HCT116 (cell line): ENCODE measurements at regions not wholly inside any gene's neighbourhood (a gene's known extent, or its start where the extent isn't known, plus 50 kb on each side); places are given as distances from the start of the nearest gene placed in this dataset.

ENCODE experiments used
- ATAC-seq: fragments of 200-7000 bp; cut with Tn5 transposase; 2 replicates; pipeline ENCODE4 v1.9.1; 2020; ENCODE audit warnings: mild to moderate bottlenecking, moderate library complexity
- BruUV-seq: library from RNA; stranded (reverse); fragments of 400-500 nt; replicated peaks from 2 replicates; lab custom pipeline; 2021; lab: Mats Ljungman, UMichigan
- CTCF ChIA-PET: fragments of 300-600 bp; sonication (Branson Sonifier 250); formaldehyde crosslinking; loops from one replicate; lab custom pipeline; 2021; ENCODE audit warnings: antibody characterized with exemption; lab: Charles Lee
- POLR2A ChIA-PET: fragments of 300-600, 350-600 bp; sonication (Branson Sonifier 250); formaldehyde crosslinking; loops from one replicate; lab custom pipeline; 2021; ENCODE audit warnings: antibody characterized with exemption; lab: Charles Lee
- RAD21 ChIA-PET, 2 experiments: fragments of 300-600 bp; sonication (Branson Sonifier 250); formaldehyde crosslinking; loops; one replicate each; lab custom pipeline; 2023; ENCODE audit warnings: low total read pairs in 2 of 2; ENCODE audit not compliant: uncharacterized antibody in 2 of 2, unreplicated experiment in 2 of 2, low non-redundant PET in 1 of 2; lab: Charles Lee
- DNase-seq: peaks from one replicate; pipeline ENCODE4 v3.0.0-alpha.2; 2010; ENCODE audit warnings: low read depth, low spot score
- H2AFZ ChIP-seq: fragments of 200-600 bp; shearing (Covaris generic), sonication (generic); 2 replicates; pipeline ENCODE4 v1.6.1; 2017; ENCODE audit warnings: low read depth, mixed run types, mixed read lengths, antibody characterized with exemption, low read length; ENCODE audit not compliant: poor library complexity, severe bottlenecking
- H3K27ac ChIP-seq: 2 replicates; pipeline ENCODE4 v1.5.1; 2012; ENCODE audit warnings: low read depth, low read length
- H3K27me3 ChIP-seq: fragments of 200-600 bp; sonication (generic); 2 replicates; pipeline ENCODE4 v1.6.1; 2016; ENCODE audit warnings: mixed run types, low read length, mixed read lengths; ENCODE audit not compliant: insufficient read depth
- H3K36me3 ChIP-seq, 2 experiments: fragments of 200-500 bp in 1 of 2; fragments of 200-600 bp in 1 of 2; sonication (Bioruptor generic) in 1 of 2; sonication (generic) in 1 of 2; 2 replicates each; pipeline versions ENCODE4 v1.5.1 to v1.6.1; 2014 to 2016; ENCODE audit warnings: low read length in 2 of 2, inconsistent platforms in 1 of 2, mixed read lengths in 1 of 2, mixed run types in 1 of 2; ENCODE audit not compliant: insufficient read depth in 2 of 2, control insufficient read depth in 1 of 2
- H3K4me1 ChIP-seq, 2 experiments: fragments of 200-600 bp in 1 of 2; sonication (generic) in 1 of 2; 2 replicates each; pipeline versions ENCODE4 v1.5.1 to v1.6.1; 2012 to 2017; ENCODE audit warnings: low read length in 2 of 2, inconsistent platforms in 1 of 2, mild to moderate bottlenecking in 1 of 2, mixed read lengths in 1 of 2, mixed run types in 1 of 2, moderate library complexity in 1 of 2; ENCODE audit not compliant: insufficient read depth in 2 of 2, control insufficient read depth in 1 of 2
- H3K4me2 ChIP-seq: fragments of 200-600 bp; sonication (generic); 2 replicates; pipeline ENCODE4 v1.6.1; 2017; ENCODE audit warnings: mixed run types, low read length, mixed read lengths
- H3K4me3 ChIP-seq, 2 experiments: fragments of 200-600 bp in 1 of 2; sonication (generic) in 1 of 2; replicated peaks in 1 of 2; 2 replicates each; pipeline ENCODE4 v1.5.1; 2011 to 2016; ENCODE audit warnings: low read length in 2 of 2, control low read depth in 1 of 2, low read depth in 1 of 2, mild to moderate bottlenecking in 1 of 2, mixed read lengths in 1 of 2, mixed run types in 1 of 2
- H3K79me2 ChIP-seq: fragments of 200-600 bp; sonication (generic); 2 replicates; pipeline ENCODE4 v1.6.1; 2017; ENCODE audit warnings: mild to moderate bottlenecking, mixed run types, low read length, moderate library complexity, mixed read lengths; ENCODE audit not compliant: insufficient read depth
- H3K9ac ChIP-seq: fragments of 200-600 bp; sonication (generic); 2 replicates; pipeline ENCODE4 v1.6.1; 2016; ENCODE audit warnings: low read length, mixed read lengths
- H3K9me2 ChIP-seq: fragments of 200-600 bp; sonication (generic), shearing (Covaris generic); 2 replicates; pipeline ENCODE4 v1.6.1; 2017; ENCODE audit warnings: mixed run types, mild to moderate bottlenecking, moderate library complexity; ENCODE audit not compliant: insufficient read depth
- H3K9me3 ChIP-seq, 2 experiments: fragments of 200-500 bp in 1 of 2; fragments of 200-600 bp in 1 of 2; sonication (Bioruptor generic) in 1 of 2; sonication (generic) in 1 of 2; 2 replicates each; pipeline ENCODE4 v1.6.1; 2014 to 2017; ENCODE audit warnings: low read length in 2 of 2, mixed read lengths in 2 of 2, inconsistent platforms in 1 of 2, low read depth in 1 of 2, mild to moderate bottlenecking in 1 of 2, mixed run types in 1 of 2, moderate library complexity in 1 of 2; ENCODE audit not compliant: control insufficient read depth in 1 of 2, insufficient read depth in 1 of 2
- H4K20me1 ChIP-seq: fragments of 200-600 bp; sonication (generic), shearing (Covaris generic); 2 replicates; pipeline ENCODE4 v1.6.1; 2017; ENCODE audit warnings: mixed run types, mild to moderate bottlenecking, moderate library complexity; ENCODE audit not compliant: insufficient read depth
- ATF3 ChIP-seq: IDR thresholded peaks from 2 replicates; pipeline ENCODE4 v1.6.1; 2012
- CTCF ChIP-seq, 3 experiments: fragments of 200-600 bp in 1 of 3; sonication (generic) in 1 of 3; IDR thresholded peaks in 2 of 3; conservative IDR thresholded peaks in 1 of 3; 2 replicates each; pipeline ENCODE4 v1.5.1; 2012 to 2017; ENCODE audit warnings: low read depth in 2 of 3, low read length in 2 of 3, antibody characterized with exemption in 1 of 3, borderline replicate concordance in 1 of 3, control low read depth in 1 of 3, mild to moderate bottlenecking in 1 of 3, mixed read lengths in 1 of 3, mixed run types in 1 of 3, moderate library complexity in 1 of 3; ENCODE audit not compliant: insufficient read depth in 1 of 3
- ELF1 ChIP-seq: IDR thresholded peaks from 2 replicates; pipeline ENCODE4 v1.6.1; 2012; ENCODE audit warnings: low read depth, borderline replicate concordance
- EZH2phosphoT487 ChIP-seq: fragments of 200-600 bp; IDR thresholded peaks from 2 replicates; pipeline ENCODE4 v1.6.1; 2018; ENCODE audit warnings: antibody characterized with exemption, borderline replicate concordance
- MAX ChIP-seq: IDR thresholded peaks from 2 replicates; pipeline ENCODE4 v1.6.1; 2012
- POLR2AphosphoS5 ChIP-seq: IDR thresholded peaks from 2 replicates; pipeline ENCODE4 v1.6.1; 2011; ENCODE audit warnings: mild to moderate bottlenecking, low read depth, low read length, moderate library complexity
- REST ChIP-seq: IDR thresholded peaks from 2 replicates; pipeline ENCODE4 v1.6.1; 2012; ENCODE audit warnings: low read depth
- SIN3A ChIP-seq: IDR thresholded peaks from 2 replicates; pipeline ENCODE4 v1.6.1; 2012; ENCODE audit warnings: low read depth
- SP1 ChIP-seq: IDR thresholded peaks from 2 replicates; pipeline ENCODE4 v1.6.1; 2012; ENCODE audit warnings: low read depth
- SRF ChIP-seq: IDR thresholded peaks from 2 replicates; pipeline ENCODE4 v1.6.1; 2012; ENCODE audit warnings: low read depth
- YY1 ChIP-seq: IDR thresholded peaks from 2 replicates; pipeline ENCODE4 v1.6.1; 2011; ENCODE audit warnings: low read length, low read depth, moderate library complexity, mild to moderate bottlenecking; ENCODE audit not compliant: insufficient replicate concordance; ENCODE audit errors: extremely low read depth
- ZBTB33 ChIP-seq: IDR thresholded peaks from 2 replicates; pipeline ENCODE4 v1.6.1; 2011; ENCODE audit warnings: mild to moderate bottlenecking, low read length, moderate library complexity; ENCODE audit not compliant: insufficient replicate concordance; ENCODE audit errors: extremely low read depth
- ZFX ChIP-seq: fragments of 450-650 bp; IDR thresholded peaks from 2 replicates; pipeline ENCODE4 v1.6.1; 2017
- intact Hi-C: fragments of 100-400 bp; cut with micrococcal nuclease; formaldehyde crosslinking; loops from 2 replicates; pipeline ENCODE4 v1.10.0; 2022

- no peaks in the 10 kb centered on the region for H3K9me2 ChIP-seq
- ATAC-seq, result no peak
- RAD21 ChIA-PET, result no interaction called here
- no peaks in the 10 kb centered on the region for H3K4me1 ChIP-seq
- TF ChIP-seq SP1 (no peak), POLR2AphosphoS5 (no peak), ELF1 (no peak), ZFX (no peak), MAX (no peak), REST (no peak), SRF (no peak), CTCF (IDR thresholded peaks at IDR 0.05 in 2 of 3, conservative IDR thresholded peaks at IDR 0.05 in 1 of 3; ENCODE audit: borderline replicate concordance in 1 of 3, insufficient read depth in 1 of 3, low read depth in 2 of 3, low read length in 2 of 3) (no peak), YY1 (no peak), ATF3 (no peak), ZBTB33 (no peak), SIN3A (no peak), EZH2phosphoT487 (no peak)
- TF ChIP-seq, all 23 proteins: peak for 0
- BruUV-seq, result no TSS peak
- H3K4me2 ChIP-seq, result no peak overlapping the region
- DNase-seq, result no peak
- ChIA-PET CTCF (no interaction called here), POLR2A (no interaction called here)
- no peak overlapping the region for H3K4me3 ChIP-seq
- no peak overlapping the region for H3K9ac ChIP-seq
- no peak overlapping the region for H3K27ac ChIP-seq
- intact Hi-C loops, result no loop called here
- H3K27me3 ChIP-seq, result peaks cover 4% of the 10 kb centered on the region
- no peaks in the 10 kb centered on the region for H3K79me2 ChIP-seq
- no peak overlapping the region for H2AFZ ChIP-seq
- no peaks in the 10 kb centered on the region for H4K20me1 ChIP-seq
- H3K9me3 ChIP-seq, result no peaks in the 10 kb centered on the region
- H3K36me3 ChIP-seq, result no peaks in the 10 kb centered on the region
Measured at GRCh38 chr1:213539464-213539863, 448.3 kb upstream of the PROX1 start.
